HuH-7 (cell line): ENCODE measurements at regions not wholly inside any gene's neighbourhood (a gene's known extent, or its start where the extent isn't known, plus 50 kb on each side); places are given as distances from the start of the nearest gene placed in this dataset.
"Not testable (repeated sequence)": the region's sequence is repeated elsewhere in the genome, so short reads cannot be mapped to it uniquely, and the experiment has no call there.

Experiments used
- DNase-seq: peaks from one replicate; pipeline ENCODE4 v3.0.0; 2011; ENCODE audit warnings: low spot score

GRCh38 chr9:72471096-72471495, 50.3 kb upstream of the TMC1 start:
- DNase-seq, result no peak

DNA sequence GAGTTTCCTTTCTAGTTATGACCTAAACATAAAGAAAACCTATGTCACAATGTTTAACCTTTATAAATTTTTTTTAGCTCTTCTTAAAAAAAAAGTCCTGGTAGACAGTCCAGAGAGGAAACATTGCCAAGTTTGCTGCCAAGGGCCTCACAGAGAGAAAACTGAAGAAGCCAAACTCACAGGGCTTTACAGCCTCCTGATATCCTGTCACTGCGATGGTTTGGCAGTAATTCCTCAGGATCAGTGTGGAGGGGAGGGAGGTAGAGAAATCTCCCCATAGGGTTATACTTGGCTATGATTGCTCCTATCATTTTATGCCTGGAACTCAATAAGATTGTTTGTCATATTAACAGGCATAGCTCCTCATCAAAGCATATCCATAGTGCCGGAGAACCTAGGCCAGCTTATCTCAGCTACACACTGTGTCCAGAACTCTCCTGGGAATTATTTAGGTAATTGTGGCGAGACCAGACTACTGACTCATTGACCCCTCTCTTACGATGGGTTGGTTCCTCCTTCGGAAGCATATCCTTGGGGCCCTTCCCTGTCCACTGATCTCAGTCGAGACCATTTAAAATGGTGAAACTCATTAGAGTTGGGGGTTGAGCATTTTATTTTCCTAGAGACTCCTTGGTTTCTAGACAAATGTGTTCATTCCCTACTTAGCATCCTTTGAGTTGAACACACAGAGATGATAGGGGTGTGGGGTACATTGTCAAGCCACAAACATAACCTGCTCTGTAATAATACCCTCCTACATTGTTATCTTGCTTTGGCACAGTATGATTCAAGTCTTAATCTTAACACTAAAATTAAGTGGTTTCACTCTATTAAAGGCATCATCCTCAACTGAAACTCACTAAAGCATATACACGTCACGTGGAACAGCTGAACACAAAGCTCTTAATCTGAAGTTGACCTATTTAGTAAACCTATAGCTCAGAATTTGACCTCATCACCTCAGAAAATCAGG, 53.4 kb upstream of the TMC1 start:
- no peak for DNase-seq

GRCh38 chr9:72465593-72465984, 55.8 kb upstream of the TMC1 start:
- no peak for DNase-seq

DNA sequence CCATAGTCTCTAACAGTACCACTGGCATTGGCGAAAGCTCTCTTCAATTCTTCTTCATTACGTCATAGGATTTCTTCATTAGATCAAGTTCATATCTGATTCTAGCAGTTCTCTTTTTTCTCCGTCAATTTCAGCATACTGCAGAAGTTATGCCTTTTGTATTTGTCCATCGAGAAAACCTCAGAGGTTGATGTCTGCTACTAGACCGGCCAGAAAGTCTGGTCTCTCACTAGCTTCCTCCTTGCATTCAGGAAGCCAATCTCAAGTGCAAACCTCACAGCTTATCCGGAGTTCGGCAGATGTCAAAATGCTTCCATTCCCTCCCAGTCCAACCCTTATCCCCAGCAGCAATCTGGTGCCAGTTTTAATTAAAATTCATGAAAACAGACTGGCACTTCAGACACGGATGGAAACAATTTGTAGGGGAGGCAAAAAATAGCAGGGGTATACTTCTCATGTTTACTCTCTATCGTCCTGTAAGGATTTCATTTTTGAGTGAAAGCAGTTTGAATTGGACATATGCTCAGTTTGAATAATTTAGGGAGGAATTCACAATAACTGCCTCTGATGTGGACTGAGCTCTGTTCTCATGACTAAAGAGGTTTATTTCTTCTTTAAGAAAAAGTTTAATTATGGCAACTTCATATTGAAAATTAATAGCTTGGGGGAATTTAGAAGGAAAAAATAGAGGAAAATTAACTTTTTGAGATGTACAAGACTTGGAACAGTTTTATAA, 56.4 kb upstream of the TMC1 start:
- no peak for DNase-seq

DNA sequence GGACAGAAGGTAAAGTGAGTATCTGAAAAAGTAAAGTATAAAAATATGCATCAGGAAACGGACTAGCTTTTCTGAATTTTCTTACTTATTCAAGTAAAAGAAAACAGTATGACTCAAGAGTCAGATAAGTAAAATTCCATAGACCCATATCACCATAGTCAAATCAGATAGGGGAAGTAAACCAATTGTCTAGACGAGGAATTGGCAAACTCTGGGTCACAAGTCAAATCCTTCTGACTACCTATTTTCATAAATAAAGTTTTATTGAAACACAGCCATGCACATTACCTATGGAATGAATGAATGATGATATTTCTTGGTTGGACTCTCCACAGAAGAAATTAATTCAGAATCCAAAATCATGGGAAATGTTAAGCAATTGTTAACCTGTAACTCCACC, 59.1 kb upstream of the TMC1 start:
- DNase-seq, result no peak

GRCh38 chr9:72460342-72461312, 60.8 kb upstream of the TMC1 start:
- DNase-seq, result no peak

- no peak for DNase-seq
Measured at GRCh38 chr9:72459308-72459707, 62.1 kb upstream of the TMC1 start.

DNA sequence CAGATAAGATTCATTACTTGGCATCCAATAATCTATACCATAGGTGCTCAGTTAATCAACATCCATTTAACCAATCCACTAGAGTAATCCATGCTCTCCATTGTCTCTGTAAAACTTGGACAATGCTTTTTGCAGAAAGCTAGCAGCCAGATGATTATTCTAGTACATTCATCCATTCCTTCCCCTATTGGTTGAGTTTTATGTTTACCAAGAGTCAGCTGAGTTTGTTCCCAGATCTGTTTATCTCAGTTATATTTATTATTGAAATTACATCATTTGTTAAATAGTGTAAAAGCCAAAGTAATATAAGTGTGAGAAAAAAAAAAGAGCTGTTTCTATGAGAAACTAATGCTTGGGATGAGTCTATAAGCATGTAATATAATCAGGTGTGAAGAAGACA, 63.3 kb upstream of the TMC1 start:
- no peak for DNase-seq

DNA sequence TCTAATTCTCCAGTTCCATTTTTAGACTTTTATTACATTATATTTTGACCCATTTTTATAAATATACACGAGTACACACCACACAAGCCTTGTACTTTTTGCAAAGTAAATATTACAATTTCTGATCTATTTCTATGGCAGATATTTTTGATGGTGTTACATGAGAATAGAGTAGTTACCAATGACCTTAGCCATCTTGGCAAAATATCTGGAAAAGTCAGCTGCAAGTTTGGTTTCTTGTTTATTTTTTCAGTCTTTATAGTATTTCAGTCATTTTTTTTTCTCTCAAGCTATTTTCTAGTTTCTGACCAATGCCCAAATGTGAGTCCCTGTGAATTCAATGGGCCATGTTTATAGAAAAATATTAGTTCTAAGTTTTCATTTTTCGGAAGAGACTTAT, 64.0 kb upstream of the TMC1 start:
- DNase-seq, result no peak

GRCh38 chr9:72454871-72455491, 66.4 kb upstream of the TMC1 start:
- no peak for DNase-seq

DNA sequence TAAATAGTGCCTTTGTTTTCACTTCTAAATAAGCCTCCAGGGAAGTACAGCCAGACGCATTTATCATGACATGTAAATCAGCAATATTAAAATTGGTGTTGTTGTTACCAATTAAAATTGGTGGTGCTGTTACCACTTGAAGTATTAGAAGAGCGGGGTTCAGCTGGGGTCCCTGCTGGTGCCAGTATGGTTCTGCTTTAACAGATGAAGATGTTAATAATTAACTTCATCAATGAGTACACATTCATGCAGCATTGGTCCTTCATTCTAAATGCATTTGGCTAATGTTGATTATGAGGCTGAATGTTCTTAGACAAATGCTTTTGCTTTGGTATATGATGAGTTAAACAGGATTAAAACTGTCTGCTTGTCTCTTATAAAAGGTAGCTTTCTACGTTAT, 67.6 kb upstream of the TMC1 start:
- no peak for DNase-seq

DNA sequence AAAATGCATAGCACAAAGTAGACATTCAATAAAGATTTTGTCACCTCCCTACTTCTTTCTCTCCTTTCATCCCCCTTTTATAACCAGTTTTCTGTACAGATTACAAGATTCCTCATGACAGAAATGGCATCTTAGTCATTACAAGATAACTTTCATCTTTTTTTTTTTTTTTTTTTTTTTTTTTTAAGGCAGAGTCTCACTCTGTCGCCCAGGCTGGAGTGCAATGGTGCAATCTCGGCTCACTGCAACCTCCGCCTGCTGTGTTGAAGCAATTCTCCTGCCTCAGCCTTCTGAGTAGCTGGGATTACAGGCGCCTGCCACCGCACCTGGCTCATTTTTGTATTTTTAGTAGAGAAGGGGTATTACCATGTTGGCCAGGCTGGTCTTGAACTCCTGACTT, 75.2 kb upstream of the TMC1 start:
- not testable (repeated sequence) for DNase-seq

DNA sequence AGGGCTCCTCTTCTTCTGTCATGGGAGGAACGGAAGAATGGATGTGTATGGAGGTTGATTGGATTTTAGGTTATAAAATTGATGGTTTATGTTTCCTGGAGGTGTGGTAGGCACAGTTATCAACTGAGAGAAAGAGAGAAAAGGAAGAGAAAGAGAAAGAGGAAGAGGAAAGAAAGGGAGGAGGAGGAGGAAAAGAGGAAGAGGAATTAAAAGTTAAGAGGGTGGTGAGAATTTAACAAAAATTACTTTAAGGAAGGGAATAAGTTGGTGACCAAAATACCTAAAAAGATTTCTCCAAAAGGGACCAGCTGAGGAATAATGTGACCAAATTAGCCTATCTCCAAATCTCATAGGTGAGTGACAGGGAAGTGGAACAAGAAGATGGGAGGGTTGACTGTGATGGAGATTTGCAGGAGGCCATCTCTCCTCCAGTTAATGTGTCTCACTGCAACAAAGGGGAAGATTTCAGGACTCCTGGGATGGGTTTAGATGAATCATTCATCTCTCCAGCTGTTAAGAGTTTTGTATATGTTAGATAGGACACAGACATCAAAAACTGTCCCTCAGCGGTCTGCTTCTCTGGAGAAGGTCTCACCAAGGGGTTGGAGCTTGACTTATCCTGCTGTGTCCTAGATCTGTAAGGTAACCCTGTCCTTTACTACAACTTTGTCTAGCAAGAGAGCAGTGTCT, 76.0 kb upstream of the TMC1 start:
- DNase-seq, result no peak

GRCh38 chr9:72444435-72444834, 77.0 kb upstream of the TMC1 start:
- no peak for DNase-seq

DNA sequence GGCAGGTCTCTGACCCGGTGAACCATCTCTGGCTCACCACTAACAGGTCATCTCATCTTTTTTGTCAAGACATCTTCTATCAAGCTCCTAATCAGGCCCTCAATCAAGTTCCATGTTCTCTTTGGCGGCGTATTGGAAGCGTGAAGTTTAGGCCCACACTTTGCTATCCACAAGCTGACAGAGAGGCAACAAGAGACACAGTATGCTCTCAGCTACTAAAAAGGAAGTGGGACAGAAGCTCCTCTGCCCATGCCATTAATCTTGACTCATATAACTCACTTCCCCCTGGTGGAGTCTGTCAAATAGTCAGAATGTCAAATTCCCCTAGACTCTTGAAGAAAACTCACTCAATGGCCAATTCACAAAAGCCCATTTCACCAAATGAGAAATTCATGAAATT, 77.6 kb upstream of the TMC1 start:
- no peak for DNase-seq

DNA sequence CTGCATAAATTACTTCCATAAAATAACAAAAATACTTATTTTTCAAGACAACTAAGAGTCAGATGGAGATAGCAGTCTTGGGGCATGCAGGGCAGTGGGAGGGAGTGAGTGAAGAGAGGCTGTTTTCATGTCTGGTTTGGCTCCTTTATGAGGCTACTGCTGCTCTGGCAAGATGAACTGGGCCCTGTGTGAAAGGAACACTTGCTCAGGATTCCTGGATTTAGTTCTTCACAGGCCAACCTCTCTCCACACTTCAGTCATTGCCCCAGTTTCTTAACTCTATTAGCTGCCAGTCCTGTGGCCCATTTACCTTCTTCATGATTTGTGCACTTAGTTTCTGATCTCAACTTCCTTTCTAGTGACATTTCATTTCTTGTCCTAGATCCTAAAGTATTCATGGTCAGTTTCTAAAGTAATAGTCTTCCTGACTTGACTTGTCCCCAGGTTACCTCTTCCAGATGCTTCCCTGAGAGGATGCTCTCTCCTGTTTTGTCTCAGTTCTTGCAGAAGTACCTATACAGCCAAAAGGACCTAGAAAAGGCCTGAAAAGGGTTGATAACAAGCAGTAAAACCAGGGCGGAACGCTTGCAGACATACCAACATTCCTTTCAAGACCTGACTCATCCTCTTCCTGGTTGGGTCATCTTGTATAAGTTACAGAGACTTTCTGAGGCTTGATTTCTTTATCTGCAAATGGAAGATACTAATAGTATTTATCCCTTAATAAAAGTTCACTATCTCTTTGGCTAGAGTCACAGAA, 77.0 kb upstream of the ZFAND5 start:
- DNase-seq, result no peak

GRCh38 chr9:72440992-72441847, 76.2 kb upstream of the ZFAND5 start:
- no peak for DNase-seq

GRCh38 chr9:72440378-72440777, 75.4 kb upstream of the ZFAND5 start:
- DNase-seq, result no peak

DNA sequence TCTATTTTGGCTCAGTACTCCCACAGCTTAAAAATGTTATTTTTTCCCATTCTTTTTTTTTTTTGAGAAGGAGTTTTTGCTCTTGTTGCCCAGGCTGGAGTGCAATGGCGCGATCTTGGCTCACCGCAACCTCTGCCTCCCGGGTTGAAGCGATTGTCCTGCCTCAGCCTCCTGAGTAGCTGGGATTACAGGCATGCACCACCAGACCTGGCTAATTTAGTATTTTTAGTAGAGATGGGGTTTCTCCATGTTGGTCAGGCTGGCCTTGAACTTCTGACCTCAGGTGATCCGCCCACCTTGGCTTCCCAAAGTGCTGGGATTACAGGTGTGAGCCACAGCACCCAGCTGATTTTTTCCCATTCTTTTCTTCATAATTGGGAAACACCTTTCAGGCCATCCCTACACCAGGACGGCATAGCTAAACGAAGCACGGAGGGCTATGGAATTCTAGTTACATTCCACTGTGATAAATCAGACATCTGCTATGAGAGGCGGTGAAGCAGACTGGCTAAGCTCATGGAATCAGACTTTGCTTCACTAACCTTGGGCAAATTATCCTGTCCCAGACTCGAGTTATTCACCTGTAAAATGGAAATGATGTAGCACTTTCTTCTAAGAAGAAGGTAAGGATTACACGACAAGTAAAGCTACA, 68.7 kb upstream of the ZFAND5 start:
- DNase-seq, result not testable (repeated sequence)
